MM.1S (cell line): ENCODE measurements at regions not wholly inside any gene's neighbourhood (a gene's known extent, or its start where the extent isn't known, plus 50 kb on each side); places are given as distances from the start of the nearest gene placed in this dataset.

Experiments used
- DNase-seq: peaks from one replicate; pipeline ENCODE4 v3.0.0-alpha.2; 2015
- H2AFZ ChIP-seq: fragments of 300-600 bp; sonication (generic); 2 replicates; pipeline ENCODE4 v1.6.0; 2016; ENCODE audit warnings: antibody characterized with exemption, low read length
- H3F3A ChIP-seq: fragments of 300-600 bp; sonication (generic); 2 replicates; pipeline ENCODE4 v1.6.1; 2016; ENCODE audit warnings: mild to moderate bottlenecking, antibody characterized with exemption, low read length, moderate library complexity, mixed read lengths; ENCODE audit not compliant: insufficient read depth
- H3K27ac ChIP-seq: fragments of 300-600 bp; sonication (generic); 2 replicates; pipeline ENCODE4 v1.5.1; 2016; ENCODE audit warnings: mild to moderate bottlenecking, low read length
- H3K27me3 ChIP-seq: fragments of 300-600 bp; sonication (generic); replicated peaks from 2 replicates; pipeline ENCODE4 v1.6.0; 2016; ENCODE audit warnings: low read length; ENCODE audit not compliant: insufficient read depth
- H3K36me3 ChIP-seq: fragments of 300-600 bp; sonication (generic); replicated peaks from 2 replicates; pipeline ENCODE4 v1.6.1; 2016; ENCODE audit warnings: mild to moderate bottlenecking, low read length, mixed read lengths; ENCODE audit not compliant: insufficient read depth
- H3K4me1 ChIP-seq: fragments of 300-600 bp; sonication (generic); 2 replicates; pipeline ENCODE4 v1.6.1; 2016; ENCODE audit warnings: low read length, mixed read lengths
- H3K4me2 ChIP-seq: fragments of 300-600 bp; sonication (generic); 2 replicates; pipeline ENCODE4 v1.6.0; 2016; ENCODE audit warnings: low read depth, low read length
- H3K4me3 ChIP-seq: fragments of 300-600 bp; sonication (generic); 2 replicates; pipeline ENCODE4 v1.5.1; 2016; ENCODE audit warnings: low read length, mixed read lengths
- H3K79me2 ChIP-seq: fragments of 300-600 bp; sonication (generic); 2 replicates; pipeline ENCODE4 v1.6.1; 2016; ENCODE audit warnings: mixed run types, low read length, mixed read lengths
- H3K9ac ChIP-seq: fragments of 300-600 bp; sonication (generic); 2 replicates; pipeline ENCODE4 v1.6.1; 2016; ENCODE audit warnings: low read length, mixed read lengths
- H3K9me2 ChIP-seq: fragments of 300-600 bp; sonication (generic); replicated peaks from 2 replicates; pipeline ENCODE4 v1.6.1; 2016; ENCODE audit warnings: mild to moderate bottlenecking, low read length, mixed read lengths; ENCODE audit not compliant: insufficient read depth
- H3K9me3 ChIP-seq: fragments of 300-600 bp; sonication (generic); replicated peaks from 2 replicates; pipeline ENCODE4 v1.6.1; 2016; ENCODE audit warnings: mild to moderate bottlenecking, low read length, mixed read lengths; ENCODE audit not compliant: insufficient read depth
- H4K20me1 ChIP-seq: fragments of 300-600 bp; sonication (generic); 2 replicates; pipeline ENCODE4 v1.6.1; 2016; ENCODE audit warnings: mild to moderate bottlenecking, low read length, moderate library complexity, mixed read lengths; ENCODE audit not compliant: insufficient read depth
- CTCF ChIP-seq: fragments of 300-600 bp; sonication (generic); IDR thresholded peaks from 2 replicates; pipeline ENCODE4 v1.5.1; 2016; ENCODE audit warnings: antibody characterized with exemption, low read length, mixed read lengths
- EZH2 ChIP-seq: fragments of 300-600 bp; sonication (generic); optimal IDR thresholded peaks from 2 replicates; pipeline ENCODE3; 2017; ENCODE audit warnings: low read depth, mild to moderate bottlenecking, antibody characterized with exemption, low read length, mixed read lengths
- EZH2phosphoT487 ChIP-seq: fragments of 300-600 bp; sonication (generic); IDR thresholded peaks from 2 replicates; pipeline ENCODE4 v1.6.1; 2018; ENCODE audit warnings: antibody characterized with exemption, low read length

GRCh38 chr10:61250131-61250530 lies 203.1 kb downstream of the TMEM26 start:
- Histone ChIP-seq H3K4me2 (no peak overlapping the region), H3K9me2 (no peaks in the 10 kb centered on the region), H3K36me3 (no peaks in the 10 kb centered on the region), H3K27me3 (no peaks in the 10 kb centered on the region), H3K4me3 (no peak overlapping the region), H3K9ac (no peak overlapping the region), H2AFZ (no peak overlapping the region), H4K20me1 (no peaks in the 10 kb centered on the region), H3F3A (no peaks in the 10 kb centered on the region), H3K9me3 (no peaks in the 10 kb centered on the region), H3K27ac (no peak overlapping the region), H3K4me1 (no peaks in the 10 kb centered on the region), H3K79me2 (no peaks in the 10 kb centered on the region)
- TF ChIP-seq EZH2 (no peak), EZH2phosphoT487 (no peak), CTCF (no peak)
- DNase-seq: no peak

DNA sequence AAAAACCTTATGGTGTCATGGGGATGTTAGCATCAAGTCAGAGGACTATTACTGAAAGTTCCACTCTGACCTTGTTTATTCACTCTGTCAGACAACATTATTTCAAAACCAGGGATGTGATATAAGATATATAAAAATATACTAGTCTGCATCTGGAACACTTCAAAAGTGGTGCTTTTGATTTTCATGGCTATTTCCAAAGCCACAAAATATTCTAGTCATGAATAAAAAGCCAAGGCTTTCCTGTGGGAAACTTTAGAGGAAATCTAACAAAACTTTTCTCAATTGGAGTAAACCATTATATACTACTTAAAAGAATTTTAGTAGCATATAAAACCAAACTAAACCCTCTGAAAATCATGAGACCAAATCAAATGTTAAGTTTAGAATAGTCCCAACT lies 205.2 kb downstream of the TMEM26 start:
- Histone ChIP-seq H3K9ac (no peak overlapping the region), H3K36me3 (no peaks in the 10 kb centered on the region), H3K27me3 (no peaks in the 10 kb centered on the region), H3K4me2 (no peak overlapping the region), H2AFZ (no peak overlapping the region), H3K9me2 (no peaks in the 10 kb centered on the region), H3K79me2 (no peaks in the 10 kb centered on the region), H3K4me3 (no peak overlapping the region), H3F3A (no peaks in the 10 kb centered on the region), H4K20me1 (no peaks in the 10 kb centered on the region), H3K4me1 (no peaks in the 10 kb centered on the region), H3K27ac (no peak overlapping the region), H3K9me3 (no peaks in the 10 kb centered on the region)
- DNase-seq: no peak
- TF ChIP-seq EZH2 (no peak), CTCF (no peak), EZH2phosphoT487 (no peak)

DNA sequence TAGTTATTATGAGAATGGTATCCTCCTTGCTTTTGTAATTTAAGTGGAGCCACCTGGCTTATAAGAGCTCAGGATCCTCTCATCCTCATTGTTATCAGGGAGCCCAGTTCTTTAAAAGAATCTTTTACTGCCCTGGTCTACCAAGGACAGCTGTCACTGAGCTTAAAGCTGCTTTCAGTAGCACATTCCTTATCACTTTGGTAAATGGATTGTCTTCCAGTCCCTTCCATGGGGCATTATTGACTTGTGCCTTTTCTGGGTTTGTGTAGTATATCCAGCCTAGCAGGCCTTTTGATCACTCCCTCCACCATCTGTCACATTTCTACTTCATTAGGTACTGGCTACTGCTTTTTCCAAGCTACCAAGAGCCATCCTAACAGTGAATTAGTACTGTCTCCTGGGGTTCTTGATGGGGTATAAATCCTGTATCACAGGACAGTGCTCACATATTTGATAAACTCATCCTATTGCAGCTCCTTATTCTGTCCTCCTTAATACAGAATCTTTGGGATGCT lies 208.9 kb downstream of the TMEM26 start:
- no peaks in the 10 kb centered on the region for H3K4me1 ChIP-seq
- no peak overlapping the region for H2AFZ ChIP-seq
- H3K27me3 ChIP-seq: no peaks in the 10 kb centered on the region
- DNase-seq: no peak
- H3K79me2 ChIP-seq: no peaks in the 10 kb centered on the region
- H3K27ac ChIP-seq: no peak overlapping the region
- H3K9ac ChIP-seq: no peak overlapping the region
- H4K20me1 ChIP-seq: no peaks in the 10 kb centered on the region
- H3F3A ChIP-seq: no peaks in the 10 kb centered on the region
- no peak overlapping the region for H3K4me3 ChIP-seq
- H3K4me2 ChIP-seq: no peak overlapping the region
- no peaks in the 10 kb centered on the region for H3K36me3 ChIP-seq
- no peaks in the 10 kb centered on the region for H3K9me3 ChIP-seq
- no peak for TF ChIP-seq EZH2phosphoT487
- TF ChIP-seq EZH2: no peak
- TF ChIP-seq CTCF: no peak
- no peaks in the 10 kb centered on the region for H3K9me2 ChIP-seq
